PC-3 (cell line): ENCODE measurements at regions not wholly inside any gene's neighbourhood (a gene's known extent, or its start where the extent isn't known, plus 50 kb on each side); places are given as distances from the start of the nearest gene placed in this dataset.

Experiments used
- EZH2 ChIP-seq: fragments of 300-600 bp; sonication (generic); IDR thresholded peaks from one replicate; pipeline ENCODE4 v1.6.1; 2017; ENCODE audit warnings: antibody characterized with exemption, mild to moderate bottlenecking, low read length; ENCODE audit not compliant: unreplicated experiment
- EZH2phosphoT487 ChIP-seq: fragments of 300-600 bp; sonication (generic); IDR thresholded peaks from 2 replicates; pipeline ENCODE4 v1.6.1; 2018; ENCODE audit warnings: mild to moderate bottlenecking, antibody characterized with exemption, low read length, borderline replicate concordance
- TF ChIP-seq, protein P1 (sequence below): fragments of 300-600 bp; sonication (generic); conservative IDR thresholded peaks from 2 replicates; pipeline ENCODE4 v1.5.1; 2017; ENCODE audit warnings: antibody characterized with exemption, low read depth, mild to moderate bottlenecking, low read length

DNA sequence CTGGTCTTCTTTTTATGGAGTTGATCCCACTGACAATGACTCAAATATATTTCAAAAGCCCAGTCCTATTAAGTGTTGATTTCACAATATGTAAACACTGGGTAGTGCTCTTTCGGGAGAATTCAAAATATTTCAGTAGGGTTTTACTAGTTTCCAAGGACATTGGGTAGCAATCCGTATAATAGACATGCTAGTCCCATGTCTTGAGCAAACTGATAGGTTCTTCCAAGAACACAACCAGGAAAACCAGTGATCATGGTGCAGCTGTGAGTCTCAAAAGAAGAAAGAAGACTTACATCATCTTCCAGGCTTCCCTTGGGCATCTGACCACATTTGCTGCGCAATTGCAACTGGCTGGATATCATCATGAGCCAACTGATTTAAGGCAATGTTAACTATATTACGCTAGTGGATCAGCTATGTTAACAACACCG is 59.3 kb upstream of the APBB1IP start:
- TF ChIP-seq, protein P1, sequence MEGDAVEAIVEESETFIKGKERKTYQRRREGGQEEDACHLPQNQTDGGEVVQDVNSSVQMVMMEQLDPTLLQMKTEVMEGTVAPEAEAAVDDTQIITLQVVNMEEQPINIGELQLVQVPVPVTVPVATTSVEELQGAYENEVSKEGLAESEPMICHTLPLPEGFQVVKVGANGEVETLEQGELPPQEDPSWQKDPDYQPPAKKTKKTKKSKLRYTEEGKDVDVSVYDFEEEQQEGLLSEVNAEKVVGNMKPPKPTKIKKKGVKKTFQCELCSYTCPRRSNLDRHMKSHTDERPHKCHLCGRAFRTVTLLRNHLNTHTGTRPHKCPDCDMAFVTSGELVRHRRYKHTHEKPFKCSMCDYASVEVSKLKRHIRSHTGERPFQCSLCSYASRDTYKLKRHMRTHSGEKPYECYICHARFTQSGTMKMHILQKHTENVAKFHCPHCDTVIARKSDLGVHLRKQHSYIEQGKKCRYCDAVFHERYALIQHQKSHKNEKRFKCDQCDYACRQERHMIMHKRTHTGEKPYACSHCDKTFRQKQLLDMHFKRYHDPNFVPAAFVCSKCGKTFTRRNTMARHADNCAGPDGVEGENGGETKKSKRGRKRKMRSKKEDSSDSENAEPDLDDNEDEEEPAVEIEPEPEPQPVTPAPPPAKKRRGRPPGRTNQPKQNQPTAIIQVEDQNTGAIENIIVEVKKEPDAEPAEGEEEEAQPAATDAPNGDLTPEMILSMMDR, result no peak
- no peak for TF ChIP-seq EZH2
- no peak for TF ChIP-seq EZH2phosphoT487
